Lower lobe of right lung (tissue), 2 donors: ENCODE measurements at regions not wholly inside any gene's neighbourhood (a gene's known extent, or its start where the extent isn't known, plus 50 kb on each side); places are given as distances from the start of the nearest gene placed in this dataset.

ENCODE experiments used
- ATAC-seq, 2 donors: fragments of 200-7000 bp; cut with Tn5 transposase; one replicate each; pipeline ENCODE4 v1.9.1; 2020 to 2022; ENCODE audit warnings: mild to moderate bottlenecking in 2 of 2, moderate library complexity in 2 of 2
- DNase-seq: peaks from one replicate; pipeline ENCODE4 v3.0.0-alpha.2; 2020
- H3K27ac ChIP-seq: fragments of 200-600 bp; one replicate; pipeline ENCODE4 v1.8.0; 2022
- H3K27me3 ChIP-seq: fragments of 200-600 bp; one replicate; pipeline ENCODE4 v1.8.0; 2022; ENCODE audit warnings: low read depth
- H3K36me3 ChIP-seq: fragments of 200-600 bp; one replicate; pipeline ENCODE4 v1.8.0; 2022; ENCODE audit warnings: mild to moderate bottlenecking
- H3K4me1 ChIP-seq: fragments of 200-600 bp; one replicate; pipeline ENCODE4 v1.8.0; 2022
- H3K4me3 ChIP-seq: fragments of 200-600 bp; one replicate; pipeline ENCODE4 v1.8.0; 2022; ENCODE audit warnings: mild to moderate bottlenecking
- H3K9me3 ChIP-seq: fragments of 200-600 bp; one replicate; pipeline ENCODE4 v1.8.0; 2022
- CTCF ChIP-seq: fragments of 200-600 bp; IDR thresholded peaks from one replicate; pipeline ENCODE4 v1.8.0; 2022; ENCODE audit warnings: antibody characterized with exemption, mild to moderate bottlenecking
- intact Hi-C: fragments of 100-400 bp; cut with DNase I; formaldehyde crosslinking; loops from one replicate; pipeline ENCODE4 v1.11.0; 2022
- donor health status: DM: no; HTN: yes; CAD: no; lungs with severe emphysema.

GRCh38 chr17:77320044-77320440, 179.3 kb downstream of the SEC14L1 start:
- Histone ChIP-seq H3K9me3 (no peaks in the 10 kb centered on the region), H3K36me3 (no peaks in the 10 kb centered on the region), H3K4me1 (peaks cover 81% of the 10 kb centered on the region), H3K27me3 (no peaks in the 10 kb centered on the region), H3K4me3 (peak overlapping the region; percentile 61), H3K27ac (peak overlapping the region; percentile 93)
- no peak for ATAC-seq
- TF ChIP-seq CTCF = no peak
- peak; percentile 50 for DNase-seq
- intact Hi-C loops = no loop called here

GRCh38 chr17:77320485-77321256, 179.9 kb downstream of the SEC14L1 start:
- DNase-seq (no peak), ATAC-seq (no peak)
- Histone ChIP-seq H3K36me3 (no peaks in the 10 kb centered on the region), H3K9me3 (no peaks in the 10 kb centered on the region), H3K27me3 (no peaks in the 10 kb centered on the region), H3K27ac (peak overlapping the region; percentile 93), H3K4me3 (peak overlapping the region; percentile 61), H3K4me1 (peaks cover 81% of the 10 kb centered on the region)
- TF ChIP-seq CTCF = no peak
- intact Hi-C loops = no loop called here

- TF ChIP-seq CTCF = no peak
- intact Hi-C loops = no loop called here
- Histone ChIP-seq H3K27ac (peak overlapping the region; percentile 84), H3K4me3 (peak overlapping the region; percentile 33), H3K9me3 (no peaks in the 10 kb centered on the region), H3K27me3 (no peaks in the 10 kb centered on the region), H3K36me3 (no peaks in the 10 kb centered on the region), H3K4me1 (peaks cover 80% of the 10 kb centered on the region)
- peak; percentile 43 for DNase-seq
- ATAC-seq = no peak
These were observed 181.1 kb downstream of the SEC14L1 start for GRCh38 chr17:77321649-77322513.

GRCh38 chr17:77322514-77323412, 182.0 kb downstream of the SEC14L1 start:
- ATAC-seq (peak; percentile 61 to 66), DNase-seq (peak; percentile 72)
- Histone ChIP-seq H3K9me3 (no peaks in the 10 kb centered on the region), H3K27ac (peak overlapping the region; percentile 84), H3K4me3 (peak overlapping the region; percentile 33), H3K4me1 (peaks cover 80% of the 10 kb centered on the region), H3K36me3 (no peaks in the 10 kb centered on the region), H3K27me3 (no peaks in the 10 kb centered on the region)
- no peak for TF ChIP-seq CTCF
- intact Hi-C loops = no loop called here
